Esophagus mucosa (tissue), 1 donor: ENCODE measurements at regions not wholly inside any gene's neighbourhood (a gene's known extent, or its start where the extent isn't known, plus 50 kb on each side); places are given as distances from the start of the nearest gene placed in this dataset.

Source experiments
- ATAC-seq: fragments of 200-7000 bp; cut with Tn5 transposase; one replicate; pipeline ENCODE4 v1.9.1; 2020
- donor health status: DM: yes; HTN: yes; CAD: no.

GRCh38 chr9:89655990-89656657, 51.3 kb downstream of the GADD45G start:
- ATAC-seq, result no peak

GRCh38 chr9:89657295-89657694, 52.5 kb downstream of the GADD45G start:
- ATAC-seq, result no peak

GRCh38 chr9:89657765-89658164, 53.0 kb downstream of the GADD45G start:
- ATAC-seq, result no peak

- ATAC-seq, result no peak
Observed at GRCh38 chr9:89658401-89658800, 53.6 kb downstream of the GADD45G start.

GRCh38 chr9:89658931-89659330, 54.1 kb downstream of the GADD45G start:
- ATAC-seq, result peak; percentile 42

GRCh38 chr9:89659473-89659872, 54.7 kb downstream of the GADD45G start:
- no peak for ATAC-seq

- no peak for ATAC-seq
Observed at GRCh38 chr9:89659891-89660685, 55.3 kb downstream of the GADD45G start.

GRCh38 chr9:89661391-89661949, 56.7 kb downstream of the GADD45G start:
- peak; percentile 6 for ATAC-seq

- ATAC-seq, result peak; percentile 87
Observed at GRCh38 chr9:89661956-89662717, 57.3 kb downstream of the GADD45G start.

- no peak for ATAC-seq
Observed at GRCh38 chr9:89662718-89663613, 58.2 kb downstream of the GADD45G start.

GRCh38 chr9:89663614-89663970, 58.8 kb downstream of the GADD45G start:
- ATAC-seq, result no peak

- no peak for ATAC-seq
Observed at GRCh38 chr9:89664010-89664409, 59.2 kb downstream of the GADD45G start.

- peak; percentile 83 for ATAC-seq
Observed at GRCh38 chr9:89664896-89665329, 60.1 kb downstream of the GADD45G start.

GRCh38 chr9:89666364-89666763, 61.6 kb downstream of the GADD45G start:
- ATAC-seq, result no peak

GRCh38 chr9:89666950-89667349, 62.1 kb downstream of the GADD45G start:
- ATAC-seq, result no peak

- no peak for ATAC-seq
Observed at GRCh38 chr9:89667726-89668125, 62.9 kb downstream of the GADD45G start.

GRCh38 chr9:89668216-89668865, 63.5 kb downstream of the GADD45G start:
- ATAC-seq, result no peak

- ATAC-seq, result no peak
Observed at GRCh38 chr9:89668866-89669246, 64.0 kb downstream of the GADD45G start.

- ATAC-seq, result no peak
Observed at GRCh38 chr9:89669361-89669842, 64.6 kb downstream of the GADD45G start.

- no peak for ATAC-seq
Observed at GRCh38 chr9:89670114-89670513, 65.3 kb downstream of the GADD45G start.

- ATAC-seq, result no peak
Observed at GRCh38 chr9:89670801-89671434, 66.1 kb downstream of the GADD45G start.
